OCI-LY7 (cell line): ENCODE measurements at regions not wholly inside any gene's neighbourhood (a gene's known extent, or its start where the extent isn't known, plus 50 kb on each side); places are given as distances from the start of the nearest gene placed in this dataset.

Experiments
- BruUV-seq: library from RNA; stranded (reverse); fragments of 400-500 nt; replicated peaks from 2 replicates; lab custom pipeline; 2021; lab: Mats Ljungman, UMichigan
- CTCF ChIA-PET: fragments of 300-600 bp; sonication (Branson Sonifier 250); formaldehyde crosslinking; loops from one replicate; lab custom pipeline; 2022; ENCODE audit warnings: antibody characterized with exemption; ENCODE audit not compliant: unreplicated experiment; lab: Charles Lee
- POLR2A ChIA-PET: fragments of 300-600 bp; sonication (Branson Sonifier 250); formaldehyde crosslinking; loops from one replicate; lab custom pipeline; 2022; ENCODE audit warnings: antibody characterized with exemption; lab: Charles Lee
- DNase-seq: peaks from one replicate; pipeline ENCODE4 v3.0.0-alpha.2; 2015; ENCODE audit warnings: low spot score
- H2AFZ ChIP-seq: fragments of 200-600 bp; sonication (generic), shearing (Covaris generic); 2 replicates; pipeline ENCODE4 v1.6.1; 2014; ENCODE audit warnings: mild to moderate bottlenecking, antibody characterized with exemption, low read length, moderate library complexity
- H3K27ac ChIP-seq: fragments of 200-600 bp; sonication (generic); 2 replicates; pipeline ENCODE4 v1.5.1; 2014; ENCODE audit warnings: mixed run types, low read depth, mild to moderate bottlenecking, moderate library complexity, low read length, inconsistent platforms; ENCODE audit not compliant: poor library complexity, severe bottlenecking
- H3K36me3 ChIP-seq: fragments of 200-600 bp; sonication (generic); 2 replicates; pipeline ENCODE4 v1.6.1; 2014; ENCODE audit warnings: mild to moderate bottlenecking, antibody characterized with exemption, low read length, moderate library complexity, mixed read lengths; ENCODE audit not compliant: insufficient read depth
- H3K4me1 ChIP-seq: fragments of 200-600 bp; sonication (generic); 2 replicates; pipeline ENCODE4 v1.5.1; 2014; ENCODE audit warnings: mild to moderate bottlenecking, low read length; ENCODE audit not compliant: insufficient read depth, poor library complexity, severe bottlenecking
- H3K4me2 ChIP-seq: fragments of 200-600 bp; sonication (generic); 2 replicates; pipeline ENCODE4 v1.6.1; 2014; ENCODE audit warnings: mild to moderate bottlenecking, low read length
- H3K4me3 ChIP-seq: fragments of 200-600 bp; sonication (generic); 2 replicates; pipeline ENCODE4 v1.5.1; 2014; ENCODE audit warnings: mild to moderate bottlenecking, low read depth, low read length; ENCODE audit not compliant: poor library complexity, severe bottlenecking
- H3K79me2 ChIP-seq: fragments of 200-600 bp; sonication (generic); 2 replicates; pipeline ENCODE4 v1.6.1; 2016; ENCODE audit warnings: low read depth, mild to moderate bottlenecking, low read length, moderate library complexity, mixed read lengths; ENCODE audit not compliant: insufficient read depth
- H3K9me2 ChIP-seq: fragments of 200-600 bp; sonication (generic); 2 replicates; pipeline ENCODE4 v1.6.1; 2016; ENCODE audit warnings: mild to moderate bottlenecking, low read length, mixed read lengths; ENCODE audit not compliant: insufficient read depth
- H3K9me3 ChIP-seq: fragments of 200-600 bp; sonication (generic); 2 replicates; pipeline ENCODE4 v1.6.1; 2014; ENCODE audit warnings: mild to moderate bottlenecking, mixed run types, low read length, mixed read lengths
- H4K20me1 ChIP-seq: fragments of 200-600 bp; sonication (generic); 2 replicates; pipeline ENCODE4 v1.6.1; 2014; ENCODE audit warnings: mild to moderate bottlenecking, antibody characterized with exemption, low read length, moderate library complexity, mixed read lengths; ENCODE audit not compliant: insufficient read depth
- CTCF ChIP-seq: fragments of 200-600 bp; sonication (generic); conservative IDR thresholded peaks from 2 replicates; pipeline ENCODE4 v1.5.1; 2014; ENCODE audit warnings: mild to moderate bottlenecking, antibody characterized with exemption, low read length, moderate library complexity, mixed read lengths
- EZH2phosphoT487 ChIP-seq: fragments of 200-600 bp; sonication (generic); IDR thresholded peaks from 2 replicates; pipeline ENCODE4 v1.6.1; 2018; ENCODE audit warnings: low read depth, borderline replicate concordance, mild to moderate bottlenecking, mixed run types, antibody characterized with exemption, low read length, moderate library complexity, mixed read lengths
- intact Hi-C: fragments of 100-400 bp; cut with micrococcal nuclease; formaldehyde crosslinking; loops from one replicate; pipeline ENCODE4 v1.10.0; 2022; ENCODE audit not compliant: unreplicated experiment

DNA sequence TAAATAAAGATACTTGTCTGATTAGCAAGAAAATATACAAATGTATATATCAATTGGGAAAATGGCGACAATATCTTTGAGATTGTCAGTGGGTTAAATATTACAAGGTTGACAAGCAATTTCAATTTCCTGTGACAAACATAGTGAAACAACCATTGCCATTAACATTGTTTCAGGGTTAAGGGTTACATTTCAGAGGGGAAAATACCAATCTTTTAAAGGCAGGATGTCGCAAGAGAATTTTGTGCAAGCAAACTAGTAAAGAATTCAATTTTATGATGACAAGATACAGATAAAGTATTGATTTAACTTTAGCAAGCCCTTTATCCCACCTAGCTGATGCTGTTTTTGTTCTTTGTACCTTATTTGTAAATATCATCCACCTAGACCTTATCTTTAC lies 305.8 kb upstream of the GRIA3 start:
- ChIA-PET CTCF (no interaction called here), POLR2A (no interaction called here)
- intact Hi-C loops, result no loop called here
- Histone ChIP-seq H2AFZ (no peak overlapping the region), H3K36me3 (no peaks in the 10 kb centered on the region), H3K27ac (no peak overlapping the region), H3K4me1 (no peaks in the 10 kb centered on the region), H3K9me3 (no peaks in the 10 kb centered on the region), H3K4me2 (no peak overlapping the region), H3K79me2 (no peaks in the 10 kb centered on the region), H4K20me1 (no peaks in the 10 kb centered on the region), H3K4me3 (no peak overlapping the region), H3K9me2 (no peaks in the 10 kb centered on the region)
- TF ChIP-seq EZH2phosphoT487, result no peak
- no peak for TF ChIP-seq CTCF
- BruUV-seq, result no TSS peak
- no peak for DNase-seq

GRCh38 chrX:122880952-122881351 lies 303.1 kb upstream of the GRIA3 start:
- Histone ChIP-seq H3K36me3 (no peaks in the 10 kb centered on the region), H3K79me2 (no peaks in the 10 kb centered on the region), H4K20me1 (no peaks in the 10 kb centered on the region), H3K9me3 (no peaks in the 10 kb centered on the region), H3K9me2 (no peaks in the 10 kb centered on the region), H3K27ac (no peak overlapping the region), H2AFZ (no peak overlapping the region), H3K4me3 (no peak overlapping the region), H3K4me2 (no peak overlapping the region), H3K4me1 (no peaks in the 10 kb centered on the region)
- ChIA-PET POLR2A (no interaction called here), CTCF (no interaction called here)
- TF ChIP-seq CTCF, result no peak
- TF ChIP-seq EZH2phosphoT487, result no peak
- intact Hi-C loops, result no loop called here
- DNase-seq, result no peak
- BruUV-seq, result no TSS peak

GRCh38 chrX:122890729-122891128 lies 293.3 kb upstream of the GRIA3 start:
- no peak overlapping the region for H2AFZ ChIP-seq
- H3K9me3 ChIP-seq, result no peaks in the 10 kb centered on the region
- no peak overlapping the region for H3K4me2 ChIP-seq
- TF ChIP-seq CTCF, result no peak
- no peak for TF ChIP-seq EZH2phosphoT487
- no peaks in the 10 kb centered on the region for H3K4me1 ChIP-seq
- H3K79me2 ChIP-seq, result no peaks in the 10 kb centered on the region
- BruUV-seq, result no TSS peak
- no peaks in the 10 kb centered on the region for H3K36me3 ChIP-seq
- H3K4me3 ChIP-seq, result no peak overlapping the region
- H4K20me1 ChIP-seq, result no peaks in the 10 kb centered on the region
- H3K9me2 ChIP-seq, result no peaks in the 10 kb centered on the region
- DNase-seq, result no peak
- intact Hi-C loops, result no loop called here
- H3K27ac ChIP-seq, result no peak overlapping the region
- CTCF ChIA-PET, result no interaction called here
- POLR2A ChIA-PET, result no interaction called here
